Left lobe of liver (tissue), 2 donors: ENCODE measurements at regions not wholly inside any gene's neighbourhood (a gene's known extent, or its start where the extent isn't known, plus 50 kb on each side); places are given as distances from the start of the nearest gene placed in this dataset.

ENCODE experiments used
- ATAC-seq: fragments of 200-7000 bp; cut with Tn5 transposase; one replicate; pipeline ENCODE4 v1.9.1; 2020; ENCODE audit warnings: mild to moderate bottlenecking, moderate library complexity
- DNase-seq: peaks from one replicate; pipeline ENCODE4 v3.0.0-alpha.2; 2020; ENCODE audit warnings: low spot score
- donor health status: DM: no; HTN: no; CAD: no; lungs with moderate emphysema.
- donor health status: DM: no; HTN: yes; CAD: no.

- peak; percentile 44 for ATAC-seq
Observed at GRCh38 chr6:54009052-54009654, 102.1 kb upstream of the MLIP start.

GRCh38 chr6:54010340-54011276 is 100.6 kb upstream of the MLIP start:
- ATAC-seq (peak; percentile 82), DNase-seq (peak; percentile 86)

More at GRCh38 chr6:54009052-54009654, 102.1 kb upstream of the MLIP start:
- no peak for DNase-seq

GRCh38 chr6:54011277-54011648 is 100.0 kb upstream of the MLIP start:
- DNase-seq: no peak
- peak; percentile 50 for ATAC-seq

- no peak for DNase-seq
- ATAC-seq: no peak
Observed at GRCh38 chr6:54013966-54014365, 97.3 kb upstream of the MLIP start.

- no peak for ATAC-seq
- DNase-seq: no peak
Observed at GRCh38 chr6:54014440-54014839, 96.8 kb upstream of the MLIP start.

- DNase-seq (no peak), ATAC-seq (no peak)
Observed at GRCh38 chr6:54017877-54018276, 93.4 kb upstream of the MLIP start.

- DNase-seq: no peak
- peak; percentile 47 for ATAC-seq
Observed at GRCh38 chr6:54018722-54019121, 92.5 kb upstream of the MLIP start.

GRCh38 chr6:54019860-54020259 is 91.4 kb upstream of the MLIP start:
- ATAC-seq (no peak), DNase-seq (no peak)

- no peak for DNase-seq
Observed at GRCh38 chr6:54020334-54020733, 90.9 kb upstream of the MLIP start.

GRCh38 chr6:54026652-54027400 is 84.4 kb upstream of the MLIP start:
- ATAC-seq: peak; percentile 66
- no peak for DNase-seq

More at GRCh38 chr6:54020334-54020733, 90.9 kb upstream of the MLIP start:
- ATAC-seq: peak; percentile 67

GRCh38 chr6:54028170-54028569 is 83.1 kb upstream of the MLIP start:
- DNase-seq: no peak
- ATAC-seq: no peak

GRCh38 chr6:54029187-54029586 is 82.1 kb upstream of the MLIP start:
- DNase-seq (no peak), ATAC-seq (no peak)

GRCh38 chr6:54031169-54031568 is 80.1 kb upstream of the MLIP start:
- ATAC-seq: no peak
- no peak for DNase-seq

GRCh38 chr6:54037277-54037779 is 73.9 kb upstream of the MLIP start:
- peak; percentile 98 for ATAC-seq
- no peak for DNase-seq

- ATAC-seq (no peak), DNase-seq (no peak)
Observed at GRCh38 chr6:54040545-54040944, 70.7 kb upstream of the MLIP start.

- ATAC-seq: no peak
Observed at GRCh38 chr6:54041239-54041638, 70.0 kb upstream of the MLIP start.

GRCh38 chr6:54043360-54043759 is 67.9 kb upstream of the MLIP start:
- DNase-seq (no peak), ATAC-seq (no peak)

More at GRCh38 chr6:54041239-54041638, 70.0 kb upstream of the MLIP start:
- no peak for DNase-seq

GRCh38 chr6:54044059-54044458 is 67.2 kb upstream of the MLIP start:
- DNase-seq: no peak
- no peak for ATAC-seq

- no peak for DNase-seq
- ATAC-seq: no peak
Observed at GRCh38 chr6:54048782-54049181, 62.5 kb upstream of the MLIP start.

- no peak for ATAC-seq
- no peak for DNase-seq
Observed at GRCh38 chr6:54050750-54051149, 60.5 kb upstream of the MLIP start.

GRCh38 chr6:54053881-54054391 is 57.3 kb upstream of the MLIP start:
- ATAC-seq (peak; percentile 49), DNase-seq (no peak)
